ACC112 (cell line): ENCODE measurements at regions not wholly inside any gene's neighbourhood (a gene's known extent, or its start where the extent isn't known, plus 50 kb on each side); places are given as distances from the start of the nearest gene placed in this dataset.
A peak's percentile ranks its signal among the peaks of the same experiment; 100 is the strongest.

Experiments used
- H2AFZ ChIP-seq: fragments of 200-600 bp; sonication (generic); one replicate; pipeline ENCODE4 v1.6.0; 2017; ENCODE audit warnings: antibody characterized with exemption, low read length; ENCODE audit not compliant: unreplicated experiment
- H3K27ac ChIP-seq: fragments of 200-600 bp; sonication (generic); 2 replicates; pipeline ENCODE4 v1.5.1; 2014; ENCODE audit warnings: low read depth, mild to moderate bottlenecking, antibody characterized with exemption, low read length, moderate library complexity
- H3K27me3 ChIP-seq: fragments of 200-600 bp; sonication (generic); 2 replicates; pipeline ENCODE4 v1.6.1; 2014; ENCODE audit warnings: mild to moderate bottlenecking, antibody characterized with exemption, low read length, moderate library complexity, mixed read lengths; ENCODE audit not compliant: insufficient read depth
- H3K36me3 ChIP-seq: fragments of 200-600 bp; sonication (generic); 2 replicates; pipeline ENCODE4 v1.6.1; 2016; ENCODE audit warnings: mild to moderate bottlenecking, antibody characterized with exemption, low read length, moderate library complexity, mixed read lengths; ENCODE audit not compliant: insufficient read depth
- H3K4me1 ChIP-seq: fragments of 200-600 bp; sonication (generic); one replicate; pipeline ENCODE4 v1.6.1; 2016; ENCODE audit warnings: low read length, mixed read lengths; ENCODE audit not compliant: insufficient read depth, unreplicated experiment, control insufficient read depth
- H3K4me3 ChIP-seq: fragments of 200-600 bp; sonication (generic); 2 replicates; pipeline ENCODE4 v1.5.1; 2014; ENCODE audit warnings: mild to moderate bottlenecking, low read depth, low read length
- H3K79me2 ChIP-seq: fragments of 200-600 bp; sonication (generic); one replicate; pipeline ENCODE4 v1.6.0; 2016; ENCODE audit warnings: low read length; ENCODE audit not compliant: control insufficient read depth, unreplicated experiment, insufficient read depth

DNA sequence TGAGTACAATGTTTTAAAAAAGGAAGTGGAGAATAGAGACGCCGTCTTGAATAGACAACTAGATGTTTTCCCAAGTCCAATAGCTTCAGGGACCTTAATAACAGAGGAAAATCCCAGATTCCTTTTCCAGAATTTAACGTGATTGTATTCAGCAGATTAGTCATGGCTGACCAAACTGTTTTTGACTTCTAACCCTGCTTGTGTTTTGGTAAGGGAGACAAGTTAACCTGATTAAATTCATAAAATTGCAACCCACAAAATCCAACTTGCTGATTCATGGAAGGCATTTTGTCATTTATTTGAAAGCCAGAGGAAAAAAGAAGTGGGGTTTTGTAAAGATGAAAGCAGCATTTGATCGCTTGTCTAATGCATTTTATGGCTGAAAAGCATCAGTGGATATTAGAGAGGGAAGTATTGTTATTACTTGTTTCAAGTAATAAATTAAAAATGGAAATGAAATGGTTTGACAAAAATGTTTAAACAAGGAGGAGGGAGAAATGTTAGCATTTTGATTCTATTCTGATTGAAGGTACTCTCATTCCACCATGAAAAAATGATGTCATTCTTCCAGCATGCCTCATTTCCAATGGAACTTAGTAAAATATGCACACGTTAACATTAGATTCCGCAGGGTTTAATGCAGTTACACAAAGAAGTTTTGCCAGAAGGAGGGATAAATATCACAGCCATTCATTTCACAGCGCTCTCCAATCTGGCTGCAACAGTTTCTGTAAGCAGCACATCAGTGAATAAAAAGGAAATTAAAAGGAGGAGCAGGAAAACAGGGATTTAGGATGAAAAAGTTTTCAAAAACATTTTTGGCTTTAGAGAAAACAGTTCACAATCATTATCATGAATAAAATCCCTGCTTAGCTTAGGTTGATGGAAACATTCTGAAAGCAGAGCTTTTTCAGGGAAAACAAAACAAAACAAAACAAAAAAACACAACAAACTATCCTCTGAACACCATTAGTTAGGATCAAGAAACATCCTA lies 314.7 kb downstream of the PRR16 start:
- no peaks in the 10 kb centered on the region for H3K27me3 ChIP-seq
- no peaks in the 10 kb centered on the region for H3K79me2 ChIP-seq
- no peaks in the 10 kb centered on the region for H3K36me3 ChIP-seq
- peak overlapping the region; percentile 62 for H3K27ac ChIP-seq
- peak overlapping the region; percentile 50 for H3K4me3 ChIP-seq
- H3K4me1 ChIP-seq = peaks cover 18% of the 10 kb centered on the region
- peak overlapping the region; percentile 98 for H2AFZ ChIP-seq

DNA sequence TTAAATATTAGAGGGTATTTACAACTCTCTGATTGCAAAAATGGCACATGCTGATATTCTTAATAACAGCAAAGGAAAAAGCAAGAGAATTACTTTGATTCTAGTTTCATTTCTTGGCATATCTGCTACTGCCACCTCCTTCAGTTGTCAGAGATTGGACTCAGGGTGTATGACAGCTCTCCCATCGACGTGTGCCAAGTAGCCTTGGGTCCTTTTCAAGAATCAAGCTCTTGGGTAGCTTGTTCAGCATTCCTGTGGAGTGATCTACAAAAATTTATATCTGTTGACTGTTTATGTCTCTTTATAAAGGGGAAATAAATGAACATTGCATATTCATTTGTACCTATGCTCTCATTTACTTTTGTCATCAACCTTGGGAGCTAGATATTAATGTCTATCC lies 315.6 kb downstream of the PRR16 start:
- Histone ChIP-seq H3K27me3 (no peaks in the 10 kb centered on the region), H3K27ac (no peak overlapping the region), H3K4me3 (0 out of 2 replicates have a peak overlapping the region, but pooled peaks have one; percentile 50), H3K79me2 (no peaks in the 10 kb centered on the region), H3K36me3 (no peaks in the 10 kb centered on the region), H3K4me1 (peaks cover 18% of the 10 kb centered on the region), H2AFZ (peak overlapping the region; percentile 98)

DNA sequence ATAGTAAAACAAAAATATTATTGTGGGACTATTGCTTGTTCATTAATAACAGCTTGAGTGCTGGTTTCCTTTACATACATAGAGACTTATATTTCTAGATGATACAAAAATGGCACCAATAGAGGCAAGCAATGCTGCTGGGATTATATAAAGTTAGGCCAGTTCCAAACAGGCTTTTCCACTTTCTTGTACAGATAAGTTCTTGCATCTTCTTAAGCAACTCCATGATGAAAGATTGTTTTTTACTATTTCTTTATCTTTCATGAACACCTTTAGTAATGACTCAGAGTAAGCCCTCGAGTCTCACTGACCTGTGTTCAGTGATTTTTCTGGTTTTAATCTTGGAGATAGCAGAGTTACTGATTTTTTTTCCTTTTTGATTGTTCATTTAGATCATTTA lies 324.4 kb downstream of the PRR16 start:
- Histone ChIP-seq H3K4me3 (no peak overlapping the region), H2AFZ (no peak overlapping the region), H3K27ac (no peak overlapping the region), H3K27me3 (no peaks in the 10 kb centered on the region), H3K79me2 (no peaks in the 10 kb centered on the region), H3K36me3 (no peaks in the 10 kb centered on the region), H3K4me1 (no peaks in the 10 kb centered on the region)

DNA sequence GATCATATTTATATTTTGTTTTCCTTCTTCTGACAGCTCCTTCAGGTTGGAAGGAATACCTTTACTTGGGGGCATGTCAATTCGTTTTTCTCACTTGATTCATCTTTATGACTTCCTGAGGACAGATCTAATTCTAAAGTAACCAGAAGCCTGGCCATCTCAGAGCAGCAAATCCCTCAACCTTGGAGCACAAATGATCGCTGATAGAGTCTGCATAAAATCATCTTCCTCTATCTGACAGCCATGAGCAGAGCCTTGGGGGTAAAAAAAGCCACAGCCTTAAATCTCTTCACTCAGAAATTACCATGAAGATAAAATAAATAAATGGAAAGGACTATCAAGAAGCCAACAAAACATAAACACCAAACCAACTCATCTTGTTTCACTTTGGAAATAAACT lies 325.8 kb downstream of the PRR16 start:
- Histone ChIP-seq H3K4me1 (no peaks in the 10 kb centered on the region), H3K27ac (no peak overlapping the region), H3K4me3 (peak overlapping the region; percentile 47), H2AFZ (peak overlapping the region; percentile 72), H3K79me2 (no peaks in the 10 kb centered on the region), H3K27me3 (no peaks in the 10 kb centered on the region), H3K36me3 (no peaks in the 10 kb centered on the region)

DNA sequence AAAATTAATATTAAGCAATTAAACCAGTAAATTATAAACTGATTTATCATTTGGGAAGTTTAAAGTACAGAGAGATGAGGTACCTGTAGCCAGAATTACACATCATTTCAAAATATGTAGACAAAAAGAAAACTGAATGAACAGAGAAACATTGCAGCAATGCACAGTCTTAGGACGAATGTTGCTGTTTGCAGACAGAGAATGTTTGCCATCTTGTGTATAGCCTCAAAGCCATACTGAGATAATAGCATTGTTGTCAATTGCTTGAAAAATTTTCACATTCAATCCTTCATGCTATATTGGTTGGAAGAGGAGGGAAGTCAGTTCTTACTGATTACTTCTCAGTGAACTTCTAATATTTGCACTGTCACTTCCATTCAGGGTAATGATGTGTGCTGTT lies 326.2 kb downstream of the PRR16 start:
- H3K27ac ChIP-seq = no peak overlapping the region
- H3K36me3 ChIP-seq = no peaks in the 10 kb centered on the region
- H3K27me3 ChIP-seq = no peaks in the 10 kb centered on the region
- H3K4me1 ChIP-seq = no peaks in the 10 kb centered on the region
- no peaks in the 10 kb centered on the region for H3K79me2 ChIP-seq
- H2AFZ ChIP-seq = peak overlapping the region; percentile 72
- H3K4me3 ChIP-seq = peak overlapping the region; percentile 47

DNA sequence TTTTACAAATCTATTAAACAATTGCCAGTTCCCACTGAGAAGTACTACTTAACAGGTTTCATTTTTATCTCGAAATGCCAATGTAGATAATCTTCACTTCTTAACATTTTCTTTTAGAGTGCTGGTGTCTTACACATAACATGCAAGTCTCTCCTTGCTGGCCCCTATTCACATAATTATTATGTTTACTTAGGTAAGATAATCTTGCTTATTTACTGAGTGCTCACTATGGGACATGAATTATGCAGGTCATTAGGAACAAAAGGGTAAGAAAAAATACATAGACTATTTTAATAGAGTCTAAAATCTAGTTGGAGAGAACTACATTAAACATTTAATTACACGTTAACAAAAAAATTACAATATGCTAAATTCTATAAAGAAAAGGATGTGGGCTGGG lies 328.4 kb downstream of the PRR16 start:
- Histone ChIP-seq H3K27ac (no peak overlapping the region), H3K36me3 (no peaks in the 10 kb centered on the region), H3K4me3 (no peak overlapping the region), H3K27me3 (no peaks in the 10 kb centered on the region), H2AFZ (no peak overlapping the region), H3K79me2 (no peaks in the 10 kb centered on the region), H3K4me1 (no peaks in the 10 kb centered on the region)

DNA sequence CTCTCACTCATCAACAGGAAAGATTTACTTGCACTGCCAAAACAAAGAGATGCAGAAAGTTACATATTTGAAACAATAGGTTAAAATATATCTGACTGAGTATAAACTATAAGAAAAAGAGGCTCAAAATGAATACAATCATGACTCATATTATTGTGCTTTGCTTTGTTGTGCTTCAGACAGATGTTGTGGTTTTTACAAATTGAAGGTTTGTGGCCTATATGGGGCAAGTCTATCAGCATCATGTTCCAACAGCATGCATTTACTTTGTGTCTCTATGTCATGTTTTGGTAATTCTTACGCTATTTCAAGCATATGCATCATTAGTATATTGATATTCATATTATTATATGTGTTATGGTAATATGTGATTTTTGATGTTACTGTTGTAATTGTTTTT lies 330.0 kb downstream of the PRR16 start:
- Histone ChIP-seq H3K4me1 (no peaks in the 10 kb centered on the region), H3K4me3 (no peak overlapping the region), H3K27me3 (no peaks in the 10 kb centered on the region), H3K79me2 (no peaks in the 10 kb centered on the region), H3K36me3 (no peaks in the 10 kb centered on the region), H2AFZ (no peak overlapping the region), H3K27ac (no peak overlapping the region)

DNA sequence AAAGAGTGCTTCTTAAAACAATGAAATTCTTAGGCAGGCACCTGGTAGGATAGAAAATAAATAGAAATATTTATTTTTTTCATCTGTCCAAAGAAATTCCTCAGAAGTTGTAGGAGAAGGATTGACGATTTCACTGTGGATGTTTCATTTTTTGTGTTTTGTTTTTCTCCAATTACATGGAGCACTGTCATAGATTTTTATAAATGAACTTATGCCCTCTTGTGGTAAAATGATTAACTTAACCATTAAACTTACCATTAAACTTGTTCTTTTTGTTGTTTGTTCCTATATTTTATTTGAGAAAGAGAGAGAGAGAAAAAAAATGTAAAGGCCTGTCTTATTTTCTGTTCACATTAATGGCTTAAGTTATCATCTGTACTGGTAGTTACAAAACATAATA lies 339.2 kb downstream of the PRR16 start:
- Histone ChIP-seq H3K27me3 (no peaks in the 10 kb centered on the region), H3K4me1 (peaks cover 12% of the 10 kb centered on the region), H3K27ac (no peak overlapping the region), H2AFZ (peak overlapping the region; percentile 38), H3K36me3 (no peaks in the 10 kb centered on the region), H3K79me2 (no peaks in the 10 kb centered on the region), H3K4me3 (peak overlapping the region; percentile 27; the same call in 1 of the 2 replicates)

DNA sequence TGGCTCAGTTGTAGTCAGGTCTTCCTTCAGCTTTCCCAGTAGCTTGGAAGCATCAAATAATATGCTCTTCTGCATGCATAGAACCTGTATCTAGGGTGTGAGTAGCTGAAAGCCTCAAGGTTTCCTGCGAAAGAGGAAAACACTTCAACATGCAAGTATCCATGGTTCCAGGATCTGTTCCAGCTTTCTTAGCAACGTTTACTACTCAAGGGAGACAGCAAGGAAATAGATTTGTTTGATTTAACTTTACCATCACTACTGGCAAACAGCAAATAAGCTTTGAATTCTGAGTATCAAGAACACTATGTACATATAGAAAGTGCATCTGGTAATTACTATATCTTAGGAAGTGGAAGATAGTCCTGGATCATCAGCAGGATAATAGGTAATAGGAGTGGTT lies 341.0 kb downstream of the PRR16 start:
- Histone ChIP-seq H3K36me3 (no peaks in the 10 kb centered on the region), H2AFZ (no peak overlapping the region), H3K27ac (no peak overlapping the region), H3K4me3 (no peak overlapping the region), H3K79me2 (no peaks in the 10 kb centered on the region), H3K4me1 (peaks cover 17% of the 10 kb centered on the region), H3K27me3 (no peaks in the 10 kb centered on the region)

DNA sequence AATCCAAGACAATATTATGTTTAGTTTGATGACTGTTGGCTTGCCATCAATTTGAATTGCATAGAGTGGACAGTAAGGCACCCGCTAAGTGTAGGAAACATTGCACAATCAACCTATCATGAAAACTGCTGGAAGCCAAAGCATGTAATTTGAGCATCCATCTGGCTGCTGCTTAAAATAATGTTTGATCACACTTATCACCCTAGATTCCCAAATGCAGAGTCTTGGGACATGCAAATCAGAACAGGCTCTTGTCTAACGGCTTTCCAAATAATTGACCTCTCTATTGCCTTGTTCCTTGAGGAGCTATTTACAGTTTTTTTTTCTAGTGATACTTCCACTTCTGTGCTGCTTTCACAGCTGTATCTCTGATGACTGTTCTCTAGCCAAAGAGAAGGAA lies 342.1 kb downstream of the PRR16 start:
- Histone ChIP-seq H3K27ac (no peak overlapping the region), H3K36me3 (no peaks in the 10 kb centered on the region), H3K79me2 (no peaks in the 10 kb centered on the region), H3K27me3 (no peaks in the 10 kb centered on the region), H2AFZ (peak overlapping the region; percentile 53), H3K4me1 (peaks cover 17% of the 10 kb centered on the region), H3K4me3 (no peak overlapping the region)

DNA sequence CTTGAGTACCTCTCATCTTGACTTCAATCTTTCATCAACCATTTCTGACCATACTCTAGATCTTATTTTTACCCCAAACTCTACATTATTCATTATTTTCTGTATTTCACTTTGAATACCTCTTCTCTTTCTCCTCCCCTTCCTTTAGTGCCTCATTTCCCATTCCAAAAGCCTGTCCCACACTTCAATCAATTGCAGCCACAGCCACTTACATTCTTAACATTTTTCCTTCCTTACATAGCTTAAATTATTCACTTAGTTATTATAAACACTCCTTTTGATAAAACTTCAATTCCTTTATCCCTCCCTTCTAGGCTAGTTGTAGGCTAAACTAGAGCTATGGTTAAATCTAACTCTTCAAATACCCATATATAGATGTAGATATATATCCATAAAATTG lies 344.0 kb downstream of the PRR16 start:
- Histone ChIP-seq H3K4me3 (no peak overlapping the region), H3K27me3 (no peaks in the 10 kb centered on the region), H2AFZ (no peak overlapping the region), H3K36me3 (0 out of 2 replicates have a peak, but pooled peaks cover 4% of the 10 kb centered on the region), H3K4me1 (peaks cover 14% of the 10 kb centered on the region), H3K27ac (no peak overlapping the region), H3K79me2 (no peaks in the 10 kb centered on the region)
